Type B pancreatic cell (in vitro differentiated cells): ENCODE measurements at regions not wholly inside any gene's neighbourhood (a gene's known extent, or its start where the extent isn't known, plus 50 kb on each side); places are given as distances from the start of the nearest gene placed in this dataset.

Experiments
- DNase-seq: peaks from one replicate; pipeline ENCODE4 v3.0.0; 2021; ENCODE audit warnings: mixed read lengths; ENCODE audit not compliant: unreplicated experiment; ENCODE audit errors: extremely low spot score
- H3K27ac Mint-ChIP-seq: 2 replicates; pipeline ENCODE4 v1.8.0; 2021; ENCODE audit warnings: mild to moderate bottlenecking, mixed read lengths
- H3K27me3 Mint-ChIP-seq: 2 replicates; pipeline ENCODE4 v1.8.0; 2021; ENCODE audit warnings: mixed read lengths
- H3K36me3 Mint-ChIP-seq: 2 replicates; pipeline ENCODE4 v1.8.0; 2021; ENCODE audit warnings: mixed read lengths
- H3K4me1 Mint-ChIP-seq: one replicate; pipeline ENCODE4 v1.8.0; 2021; ENCODE audit warnings: mixed read lengths; ENCODE audit not compliant: unreplicated experiment
- H3K4me3 Mint-ChIP-seq: 2 replicates; pipeline ENCODE4 v1.8.0; 2021; ENCODE audit warnings: mild to moderate bottlenecking, mixed read lengths
- H3K9me3 Mint-ChIP-seq: 2 replicates; pipeline ENCODE4 v1.8.0; 2021; ENCODE audit warnings: mixed read lengths
- TF ChIP-seq, protein P1 (sequence below): fragments of 200-600 bp; sonication (generic); conservative IDR thresholded peaks from 2 replicates; pipeline ENCODE4 v1.5.0; 2021; ENCODE audit warnings: antibody characterized with exemption, mild to moderate bottlenecking

DNA sequence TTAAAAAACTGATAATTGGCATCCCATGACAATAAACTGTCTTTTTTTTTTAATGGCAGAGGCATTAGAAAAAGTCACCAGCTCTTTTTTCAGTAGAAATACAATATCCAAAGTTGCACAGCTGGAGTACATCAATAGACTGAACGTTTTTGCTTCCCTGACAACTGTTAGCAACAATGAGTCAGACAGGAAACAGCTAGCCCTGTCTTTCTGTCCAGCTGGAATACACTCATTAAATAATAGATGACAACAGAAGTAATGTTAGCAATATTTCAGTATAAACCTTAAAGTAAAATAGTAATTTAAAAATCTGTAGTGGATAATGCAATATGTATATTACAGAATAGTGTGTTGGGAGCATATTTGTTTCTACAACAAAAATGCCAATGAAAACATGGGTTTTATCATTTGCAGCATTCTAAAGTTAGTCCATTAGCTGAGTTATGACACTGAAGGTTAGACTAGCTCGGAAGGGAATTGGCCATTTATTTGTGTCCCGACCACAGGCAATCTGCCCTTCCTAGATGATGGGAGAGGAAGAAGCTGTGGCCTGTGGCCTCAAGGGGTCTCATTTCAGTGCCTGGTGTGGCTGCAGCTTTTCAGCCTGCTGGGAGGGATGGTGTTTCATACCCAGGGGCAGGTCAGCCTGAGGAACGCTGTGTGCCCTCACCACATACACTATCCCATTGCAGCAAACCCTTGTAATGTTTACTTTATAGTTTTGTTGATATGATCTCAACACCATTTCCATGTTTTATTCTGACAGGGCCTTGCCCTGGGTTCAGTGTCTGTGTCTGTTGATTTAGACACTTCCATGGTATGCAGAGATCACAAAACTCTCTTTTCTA is 173.3 kb downstream of the SLC16A9 start:
- Mint-ChIP-seq H3K27me3 (no peaks in the 10 kb centered on the region), H3K36me3 (no peaks in the 10 kb centered on the region), H3K4me1 (peaks cover 14% of the 10 kb centered on the region), H3K9me3 (no peaks in the 10 kb centered on the region), H3K4me3 (no peak overlapping the region), H3K27ac (no peak overlapping the region)
- TF ChIP-seq, protein P1, sequence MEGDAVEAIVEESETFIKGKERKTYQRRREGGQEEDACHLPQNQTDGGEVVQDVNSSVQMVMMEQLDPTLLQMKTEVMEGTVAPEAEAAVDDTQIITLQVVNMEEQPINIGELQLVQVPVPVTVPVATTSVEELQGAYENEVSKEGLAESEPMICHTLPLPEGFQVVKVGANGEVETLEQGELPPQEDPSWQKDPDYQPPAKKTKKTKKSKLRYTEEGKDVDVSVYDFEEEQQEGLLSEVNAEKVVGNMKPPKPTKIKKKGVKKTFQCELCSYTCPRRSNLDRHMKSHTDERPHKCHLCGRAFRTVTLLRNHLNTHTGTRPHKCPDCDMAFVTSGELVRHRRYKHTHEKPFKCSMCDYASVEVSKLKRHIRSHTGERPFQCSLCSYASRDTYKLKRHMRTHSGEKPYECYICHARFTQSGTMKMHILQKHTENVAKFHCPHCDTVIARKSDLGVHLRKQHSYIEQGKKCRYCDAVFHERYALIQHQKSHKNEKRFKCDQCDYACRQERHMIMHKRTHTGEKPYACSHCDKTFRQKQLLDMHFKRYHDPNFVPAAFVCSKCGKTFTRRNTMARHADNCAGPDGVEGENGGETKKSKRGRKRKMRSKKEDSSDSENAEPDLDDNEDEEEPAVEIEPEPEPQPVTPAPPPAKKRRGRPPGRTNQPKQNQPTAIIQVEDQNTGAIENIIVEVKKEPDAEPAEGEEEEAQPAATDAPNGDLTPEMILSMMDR: no peak
- no peak for DNase-seq

DNA sequence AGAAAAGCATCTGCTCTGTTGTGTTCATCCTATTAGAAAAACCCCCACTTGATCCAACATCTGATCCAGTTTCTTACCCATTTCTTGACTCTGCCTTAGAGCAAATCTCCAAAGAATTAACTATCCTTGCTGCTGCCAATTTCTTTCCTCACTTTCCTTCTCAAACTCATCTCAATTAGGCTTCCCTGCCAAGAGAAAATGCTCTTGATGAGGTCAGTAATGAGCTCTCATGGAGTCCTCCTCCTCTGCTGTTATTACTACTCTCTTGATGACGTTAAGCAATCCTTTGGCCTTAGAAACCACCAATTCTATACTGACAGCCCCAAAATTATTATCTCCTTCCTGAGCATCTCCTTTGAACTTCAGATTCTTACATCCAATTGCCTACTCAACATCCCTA is 162.0 kb upstream of the FAM13C start:
- Mint-ChIP-seq H3K27me3 (no peaks in the 10 kb centered on the region), H3K9me3 (no peaks in the 10 kb centered on the region), H3K4me1 (no peaks in the 10 kb centered on the region), H3K4me3 (no peak overlapping the region), H3K36me3 (no peaks in the 10 kb centered on the region), H3K27ac (no peak overlapping the region)
- DNase-seq: no peak
- TF ChIP-seq, protein P1: no peak

DNA sequence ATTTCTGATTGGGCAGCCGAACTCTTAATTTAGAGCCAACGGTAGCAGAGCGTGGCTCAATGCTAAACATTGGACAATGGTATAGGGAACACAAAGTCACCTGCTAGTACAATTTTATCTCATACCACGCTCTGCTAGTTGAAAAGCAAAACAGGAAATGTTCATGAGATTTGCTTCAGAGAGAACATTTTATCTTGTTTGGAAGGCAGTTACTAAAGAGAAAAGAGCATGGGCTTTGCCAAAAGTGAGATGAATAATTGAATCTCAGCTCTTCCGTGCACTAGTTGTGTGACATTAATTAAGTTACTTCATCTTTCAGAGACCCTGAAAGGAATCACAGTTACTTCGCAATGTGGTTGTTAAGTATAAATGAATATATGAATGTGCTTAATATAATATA is 161.5 kb upstream of the FAM13C start:
- Mint-ChIP-seq H3K27me3 (no peaks in the 10 kb centered on the region), H3K36me3 (no peaks in the 10 kb centered on the region)
- TF ChIP-seq, protein P1: no peak

DNA sequence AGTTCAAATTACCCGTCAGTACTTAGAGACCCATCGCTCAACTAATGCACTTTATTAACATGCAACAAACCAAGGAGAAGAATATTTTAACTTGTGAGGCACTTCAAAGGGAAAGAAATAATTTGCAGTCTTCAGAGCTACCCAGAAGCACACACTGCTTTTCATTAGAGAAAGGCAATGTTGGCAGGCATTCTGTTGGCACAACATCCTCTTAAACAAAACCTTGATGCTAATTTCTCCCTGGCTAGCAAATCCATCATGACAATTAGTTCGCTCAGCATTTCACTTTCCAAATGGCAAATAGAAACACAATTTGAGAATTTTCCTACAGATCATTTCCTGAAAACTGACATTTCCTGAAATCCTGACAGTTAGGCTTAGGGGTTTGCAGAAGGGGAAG is 155.6 kb upstream of the FAM13C start:
- peaks cover 3% of the 10 kb centered on the region for H3K27me3 Mint-ChIP-seq
- DNase-seq: no peak
- no peaks in the 10 kb centered on the region for H3K9me3 Mint-ChIP-seq
- H3K4me1 Mint-ChIP-seq: no peaks in the 10 kb centered on the region
- TF ChIP-seq, protein P1: no peak
- H3K36me3 Mint-ChIP-seq: no peaks in the 10 kb centered on the region
- H3K4me3 Mint-ChIP-seq: no peak overlapping the region
- no peak overlapping the region for H3K27ac Mint-ChIP-seq

More for the DNA sequence above, 161.5 kb upstream of the FAM13C start:
- Mint-ChIP-seq H3K4me3 (no peak overlapping the region), H3K9me3 (no peaks in the 10 kb centered on the region), H3K27ac (no peak overlapping the region), H3K4me1 (no peaks in the 10 kb centered on the region)
- DNase-seq: no peak

DNA sequence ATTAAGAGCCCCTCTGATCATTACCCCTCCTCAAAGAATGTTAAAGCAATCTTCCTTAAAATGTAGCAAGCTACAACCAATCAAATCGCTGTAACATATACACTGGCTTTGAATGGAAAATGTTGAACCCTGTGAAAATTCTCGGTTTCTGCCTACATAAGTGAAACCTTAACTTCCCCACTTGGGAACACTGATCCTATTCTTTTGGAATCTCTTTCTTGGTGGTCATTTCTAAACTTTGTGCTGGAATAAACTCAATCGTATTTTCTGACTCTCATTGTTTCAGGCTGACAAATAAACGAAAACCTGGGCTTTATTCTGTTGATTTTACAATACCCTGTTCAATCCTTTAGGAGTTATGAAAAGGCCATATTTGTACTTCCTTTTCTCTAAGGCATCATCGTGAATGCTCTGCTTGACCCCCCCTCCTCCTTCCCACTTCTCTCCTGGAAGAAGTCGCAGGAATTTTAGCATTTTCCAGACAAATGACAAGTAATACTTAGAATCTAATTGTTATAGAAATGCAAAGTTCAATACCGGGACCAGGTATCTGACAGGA is 155.1 kb upstream of the FAM13C start:
- no peak overlapping the region for H3K27ac Mint-ChIP-seq
- peaks cover 3% of the 10 kb centered on the region for H3K27me3 Mint-ChIP-seq
- no peak overlapping the region for H3K4me3 Mint-ChIP-seq
- H3K9me3 Mint-ChIP-seq: no peaks in the 10 kb centered on the region
- H3K4me1 Mint-ChIP-seq: no peaks in the 10 kb centered on the region
- TF ChIP-seq, protein P1: no peak
- DNase-seq: no peak
- H3K36me3 Mint-ChIP-seq: no peaks in the 10 kb centered on the region
